WTC11 (cell line): ENCODE measurements at regions not wholly inside any gene's neighbourhood (a gene's known extent, or its start where the extent isn't known, plus 50 kb on each side); places are given as distances from the start of the nearest gene placed in this dataset.

Experiments used
- ATAC-seq: fragments of 200-7000 bp; cut with Tn5 transposase; 2 replicates; pipeline ENCODE4 v1.10.0; 2021; ENCODE audit warnings: mild to moderate bottlenecking, moderate library complexity
- CTCF ChIA-PET: fragments of 300-600 bp; sonication (Branson Sonifier 250); formaldehyde crosslinking; loops from one replicate; lab custom pipeline; 2021; ENCODE audit warnings: antibody characterized with exemption; lab: Charles Lee
- POLR2A ChIA-PET: fragments of 350-600 bp; sonication (Branson Sonifier 250); formaldehyde crosslinking; loops from one replicate; lab custom pipeline; 2021; ENCODE audit warnings: antibody characterized with exemption; lab: Charles Lee
- DNase-seq: peaks from one replicate; pipeline ENCODE4 v3.0.0; 2021; ENCODE audit warnings: low spot score
- H3K27ac Mint-ChIP-seq: 2 replicates; pipeline ENCODE4 v1.8.0; 2021; ENCODE audit warnings: mixed read lengths
- H3K27me3 Mint-ChIP-seq: 2 replicates; pipeline ENCODE4 v1.8.0; 2021; ENCODE audit warnings: low read depth, mild to moderate bottlenecking, moderate library complexity, mixed read lengths
- H3K36me3 Mint-ChIP-seq: 2 replicates; pipeline ENCODE4 v1.8.0; 2021; ENCODE audit warnings: mixed read lengths
- H3K4me1 Mint-ChIP-seq: 2 replicates; pipeline ENCODE4 v1.8.0; 2022; ENCODE audit warnings: mixed read lengths
- H3K4me3 Mint-ChIP-seq: 2 replicates; pipeline ENCODE4 v1.8.0; 2021; ENCODE audit warnings: mild to moderate bottlenecking, moderate library complexity, mixed read lengths
- H3K9me3 Mint-ChIP-seq: 2 replicates; pipeline ENCODE4 v1.8.0; 2021; ENCODE audit warnings: mixed read lengths
- ELF4 ChIP-seq: sonication (generic); formaldehyde crosslinking; IDR thresholded peaks from 2 replicates; pipeline ENCODE4 v1.8.1; 2022; ENCODE audit warnings: low read depth, mild to moderate bottlenecking, moderate library complexity, missing genetic modification reagents
- ETV6 ChIP-seq: sonication (generic); formaldehyde crosslinking; IDR thresholded peaks from 2 replicates; pipeline ENCODE4 v1.8.1; 2022; ENCODE audit warnings: mild to moderate bottlenecking, missing genetic modification reagents
- FOXK1 ChIP-seq: sonication (generic); formaldehyde crosslinking; IDR thresholded peaks from 2 replicates; pipeline ENCODE4 v1.8.0; 2022; ENCODE audit warnings: mild to moderate bottlenecking, moderate library complexity, missing genetic modification reagents
- NFATC4 ChIP-seq: fragments of 250-450 bp; sonication (Bioruptor Pico); IDR thresholded peaks from 2 replicates; pipeline ENCODE4 v1.9.0; 2021; ENCODE audit warnings: mild to moderate bottlenecking
- NR3C1 ChIP-seq: sonication (generic); formaldehyde crosslinking; conservative IDR thresholded peaks from 2 replicates; pipeline ENCODE4 v1.8.1; 2023; ENCODE audit warnings: low read depth, mild to moderate bottlenecking, missing genetic modification reagents
- OVOL2 ChIP-seq: fragments of 250-450 bp; sonication (Bioruptor Pico); IDR thresholded peaks from 2 replicates; pipeline ENCODE4 v1.9.0; 2021; ENCODE audit warnings: mild to moderate bottlenecking, borderline replicate concordance
- ZNF138 ChIP-seq: sonication (generic); formaldehyde crosslinking; conservative IDR thresholded peaks from 2 replicates; pipeline ENCODE4 v1.8.1; 2022; ENCODE audit warnings: mild to moderate bottlenecking, moderate library complexity, missing genetic modification reagents
- TF ChIP-seq, protein P1 (sequence below): fragments of 200-600 bp; IDR thresholded peaks from 2 replicates; pipeline ENCODE4 v1.8.0; 2022; ENCODE audit warnings: antibody characterized with exemption
- TF ChIP-seq, protein P2 (sequence below): sonication (generic); formaldehyde crosslinking; IDR thresholded peaks from 2 replicates; pipeline ENCODE4 v1.8.0; 2022; ENCODE audit warnings: mild to moderate bottlenecking, missing genetic modification reagents
- TF ChIP-seq, protein P3 (sequence below): sonication (generic); formaldehyde crosslinking; IDR thresholded peaks from 2 replicates; pipeline ENCODE4 v1.8.0; 2022; ENCODE audit warnings: mild to moderate bottlenecking, missing genetic modification reagents
- TF ChIP-seq, protein P4 (sequence below): fragments of 250-450 bp; sonication (Bioruptor Pico); IDR thresholded peaks from 2 replicates; pipeline ENCODE4 v1.9.0; 2021; ENCODE audit warnings: mild to moderate bottlenecking
- TF ChIP-seq, protein P5 (sequence below): sonication (generic); formaldehyde crosslinking; IDR thresholded peaks from 2 replicates; pipeline ENCODE4 v1.8.0; 2023; ENCODE audit warnings: missing genetic modification reagents
- TF ChIP-seq, protein P6 (sequence below): sonication (generic); formaldehyde crosslinking; IDR thresholded peaks from 2 replicates; pipeline ENCODE4 v1.8.1; 2023; ENCODE audit warnings: mild to moderate bottlenecking, missing genetic modification reagents, borderline replicate concordance
- TF ChIP-seq, protein P7 (sequence below): fragments of 250-450 bp; sonication (Bioruptor Pico); IDR thresholded peaks from 2 replicates; pipeline ENCODE4 v1.8.0; 2021; ENCODE audit warnings: mild to moderate bottlenecking
- TF ChIP-seq, protein P8 (sequence below): sonication (generic); formaldehyde crosslinking; IDR thresholded peaks from 2 replicates; pipeline ENCODE4 v1.8.1; 2022; ENCODE audit warnings: mild to moderate bottlenecking, missing genetic modification reagents, moderate library complexity, borderline replicate concordance

DNA sequence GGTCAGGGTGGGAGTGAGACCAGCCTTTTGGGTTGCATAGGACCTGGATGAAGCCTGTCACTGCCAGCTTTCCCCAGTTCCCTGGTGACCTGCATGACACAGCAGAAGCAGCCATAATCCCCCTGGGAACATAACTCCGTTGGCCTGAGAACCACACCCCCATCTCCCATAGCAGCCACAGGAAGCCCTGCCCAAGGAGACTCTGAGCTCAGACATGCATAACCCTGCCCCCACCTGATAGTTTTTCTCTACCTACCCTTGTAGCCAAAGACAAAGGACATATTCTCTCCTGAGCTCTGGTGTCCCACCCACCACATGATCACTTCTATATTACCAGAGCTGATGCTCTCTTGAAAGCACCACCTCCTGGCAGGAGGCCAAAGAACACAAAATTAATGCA, 413.5 kb upstream of the HTR2A start:
- no peak overlapping the region for H3K4me3 Mint-ChIP-seq
- peaks cover 5% of the 10 kb centered on the region; the same call in 1 of the 2 replicates for H3K4me1 Mint-ChIP-seq
- peaks cover 7% of the 10 kb centered on the region; the same call in 1 of the 2 replicates for H3K36me3 Mint-ChIP-seq
- H3K27ac Mint-ChIP-seq, result no peak overlapping the region
- no peak for DNase-seq
- peak; percentile 61; the same call in 1 of the 2 replicates for ATAC-seq
- POLR2A ChIA-PET, result no interaction called here
- TF ChIP-seq, protein P1, sequence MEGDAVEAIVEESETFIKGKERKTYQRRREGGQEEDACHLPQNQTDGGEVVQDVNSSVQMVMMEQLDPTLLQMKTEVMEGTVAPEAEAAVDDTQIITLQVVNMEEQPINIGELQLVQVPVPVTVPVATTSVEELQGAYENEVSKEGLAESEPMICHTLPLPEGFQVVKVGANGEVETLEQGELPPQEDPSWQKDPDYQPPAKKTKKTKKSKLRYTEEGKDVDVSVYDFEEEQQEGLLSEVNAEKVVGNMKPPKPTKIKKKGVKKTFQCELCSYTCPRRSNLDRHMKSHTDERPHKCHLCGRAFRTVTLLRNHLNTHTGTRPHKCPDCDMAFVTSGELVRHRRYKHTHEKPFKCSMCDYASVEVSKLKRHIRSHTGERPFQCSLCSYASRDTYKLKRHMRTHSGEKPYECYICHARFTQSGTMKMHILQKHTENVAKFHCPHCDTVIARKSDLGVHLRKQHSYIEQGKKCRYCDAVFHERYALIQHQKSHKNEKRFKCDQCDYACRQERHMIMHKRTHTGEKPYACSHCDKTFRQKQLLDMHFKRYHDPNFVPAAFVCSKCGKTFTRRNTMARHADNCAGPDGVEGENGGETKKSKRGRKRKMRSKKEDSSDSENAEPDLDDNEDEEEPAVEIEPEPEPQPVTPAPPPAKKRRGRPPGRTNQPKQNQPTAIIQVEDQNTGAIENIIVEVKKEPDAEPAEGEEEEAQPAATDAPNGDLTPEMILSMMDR, result no peak
- no peak for TF ChIP-seq NFATC4 (CRISPR knock-in tag)
- TF ChIP-seq, protein P2, sequence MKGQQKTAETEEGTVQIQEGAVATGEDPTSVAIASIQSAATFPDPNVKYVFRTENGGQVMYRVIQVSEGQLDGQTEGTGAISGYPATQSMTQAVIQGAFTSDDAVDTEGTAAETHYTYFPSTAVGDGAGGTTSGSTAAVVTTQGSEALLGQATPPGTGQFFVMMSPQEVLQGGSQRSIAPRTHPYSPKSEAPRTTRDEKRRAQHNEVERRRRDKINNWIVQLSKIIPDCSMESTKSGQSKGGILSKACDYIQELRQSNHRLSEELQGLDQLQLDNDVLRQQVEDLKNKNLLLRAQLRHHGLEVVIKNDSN (CRISPR knock-in tag), result no peak
- no peak for TF ChIP-seq ZNF138 (CRISPR knock-in tag)
- TF ChIP-seq, protein P3, sequence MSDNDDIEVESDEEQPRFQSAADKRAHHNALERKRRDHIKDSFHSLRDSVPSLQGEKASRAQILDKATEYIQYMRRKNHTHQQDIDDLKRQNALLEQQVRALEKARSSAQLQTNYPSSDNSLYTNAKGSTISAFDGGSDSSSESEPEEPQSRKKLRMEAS (CRISPR knock-in tag), result no peak
- TF ChIP-seq, protein P4, sequence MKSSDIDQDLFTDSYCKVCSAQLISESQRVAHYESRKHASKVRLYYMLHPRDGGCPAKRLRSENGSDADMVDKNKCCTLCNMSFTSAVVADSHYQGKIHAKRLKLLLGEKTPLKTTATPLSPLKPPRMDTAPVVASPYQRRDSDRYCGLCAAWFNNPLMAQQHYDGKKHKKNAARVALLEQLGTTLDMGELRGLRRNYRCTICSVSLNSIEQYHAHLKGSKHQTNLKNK (CRISPR knock-in tag), result no peak
- no peaks in the 10 kb centered on the region for H3K27me3 Mint-ChIP-seq
- peaks cover 26% of the 10 kb centered on the region for H3K9me3 Mint-ChIP-seq
- CTCF ChIA-PET, result no interaction called here

DNA sequence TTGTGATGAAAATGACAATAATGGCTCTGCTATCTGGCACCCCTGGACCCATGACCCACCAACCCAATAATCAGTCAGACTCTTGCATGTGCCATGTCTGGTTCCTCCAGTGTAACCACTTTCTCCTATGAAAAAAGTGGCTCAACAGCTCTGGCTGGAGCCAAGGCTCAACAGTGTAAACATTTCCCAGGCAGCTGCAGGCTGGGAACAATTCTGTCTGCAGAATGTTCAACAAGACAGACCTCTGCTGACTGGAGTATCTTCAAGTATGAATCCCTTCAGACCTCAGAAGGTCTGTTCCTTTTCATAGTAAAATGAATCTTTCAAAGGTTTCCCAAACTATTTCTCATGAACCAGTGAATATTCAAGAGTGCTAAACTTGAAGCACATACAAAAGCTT, 410.1 kb upstream of the HTR2A start:
- H3K4me3 Mint-ChIP-seq, result no peak overlapping the region
- peaks cover 20% of the 10 kb centered on the region for H3K9me3 Mint-ChIP-seq
- ChIA-PET POLR2A (no interaction called here), CTCF (no interaction called here)
- DNase-seq (no peak), ATAC-seq (no peak)
- TF ChIP-seq OVOL2 (CRISPR knock-in tag) (no peak), NR3C1 (CRISPR knock-in tag) (no peak)
- TF ChIP-seq, protein P5, sequence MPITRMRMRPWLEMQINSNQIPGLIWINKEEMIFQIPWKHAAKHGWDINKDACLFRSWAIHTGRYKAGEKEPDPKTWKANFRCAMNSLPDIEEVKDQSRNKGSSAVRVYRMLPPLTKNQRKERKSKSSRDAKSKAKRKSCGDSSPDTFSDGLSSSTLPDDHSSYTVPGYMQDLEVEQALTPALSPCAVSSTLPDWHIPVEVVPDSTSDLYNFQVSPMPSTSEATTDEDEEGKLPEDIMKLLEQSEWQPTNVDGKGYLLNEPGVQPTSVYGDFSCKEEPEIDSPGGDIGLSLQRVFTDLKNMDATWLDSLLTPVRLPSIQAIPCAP, result no peak
- TF ChIP-seq, protein P6, sequence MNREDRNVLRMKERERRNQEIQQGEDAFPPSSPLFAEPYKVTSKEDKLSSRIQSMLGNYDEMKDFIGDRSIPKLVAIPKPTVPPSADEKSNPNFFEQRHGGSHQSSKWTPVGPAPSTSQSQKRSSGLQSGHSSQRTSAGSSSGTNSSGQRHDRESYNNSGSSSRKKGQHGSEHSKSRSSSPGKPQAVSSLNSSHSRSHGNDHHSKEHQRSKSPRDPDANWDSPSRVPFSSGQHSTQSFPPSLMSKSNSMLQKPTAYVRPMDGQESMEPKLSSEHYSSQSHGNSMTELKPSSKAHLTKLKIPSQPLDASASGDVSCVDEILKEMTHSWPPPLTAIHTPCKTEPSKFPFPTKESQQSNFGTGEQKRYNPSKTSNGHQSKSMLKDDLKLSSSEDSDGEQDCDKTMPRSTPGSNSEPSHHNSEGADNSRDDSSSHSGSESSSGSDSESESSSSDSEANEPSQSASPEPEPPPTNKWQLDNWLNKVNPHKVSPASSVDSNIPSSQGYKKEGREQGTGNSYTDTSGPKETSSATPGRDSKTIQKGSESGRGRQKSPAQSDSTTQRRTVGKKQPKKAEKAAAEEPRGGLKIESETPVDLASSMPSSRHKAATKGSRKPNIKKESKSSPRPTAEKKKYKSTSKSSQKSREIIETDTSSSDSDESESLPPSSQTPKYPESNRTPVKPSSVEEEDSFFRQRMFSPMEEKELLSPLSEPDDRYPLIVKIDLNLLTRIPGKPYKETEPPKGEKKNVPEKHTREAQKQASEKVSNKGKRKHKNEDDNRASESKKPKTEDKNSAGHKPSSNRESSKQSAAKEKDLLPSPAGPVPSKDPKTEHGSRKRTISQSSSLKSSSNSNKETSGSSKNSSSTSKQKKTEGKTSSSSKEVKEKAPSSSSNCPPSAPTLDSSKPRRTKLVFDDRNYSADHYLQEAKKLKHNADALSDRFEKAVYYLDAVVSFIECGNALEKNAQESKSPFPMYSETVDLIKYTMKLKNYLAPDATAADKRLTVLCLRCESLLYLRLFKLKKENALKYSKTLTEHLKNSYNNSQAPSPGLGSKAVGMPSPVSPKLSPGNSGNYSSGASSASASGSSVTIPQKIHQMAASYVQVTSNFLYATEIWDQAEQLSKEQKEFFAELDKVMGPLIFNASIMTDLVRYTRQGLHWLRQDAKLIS, result no peak
- TF ChIP-seq, protein P7, sequence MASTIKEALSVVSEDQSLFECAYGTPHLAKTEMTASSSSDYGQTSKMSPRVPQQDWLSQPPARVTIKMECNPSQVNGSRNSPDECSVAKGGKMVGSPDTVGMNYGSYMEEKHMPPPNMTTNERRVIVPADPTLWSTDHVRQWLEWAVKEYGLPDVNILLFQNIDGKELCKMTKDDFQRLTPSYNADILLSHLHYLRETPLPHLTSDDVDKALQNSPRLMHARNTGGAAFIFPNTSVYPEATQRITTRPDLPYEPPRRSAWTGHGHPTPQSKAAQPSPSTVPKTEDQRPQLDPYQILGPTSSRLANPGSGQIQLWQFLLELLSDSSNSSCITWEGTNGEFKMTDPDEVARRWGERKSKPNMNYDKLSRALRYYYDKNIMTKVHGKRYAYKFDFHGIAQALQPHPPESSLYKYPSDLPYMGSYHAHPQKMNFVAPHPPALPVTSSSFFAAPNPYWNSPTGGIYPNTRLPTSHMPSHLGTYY, result no peak
- no peak overlapping the region for H3K27ac Mint-ChIP-seq
- no peaks in the 10 kb centered on the region for H3K27me3 Mint-ChIP-seq
- H3K36me3 Mint-ChIP-seq, result peaks cover 7% of the 10 kb centered on the region; the same call in 1 of the 2 replicates
- H3K4me1 Mint-ChIP-seq, result peaks cover 5% of the 10 kb centered on the region; the same call in 1 of the 2 replicates

DNA sequence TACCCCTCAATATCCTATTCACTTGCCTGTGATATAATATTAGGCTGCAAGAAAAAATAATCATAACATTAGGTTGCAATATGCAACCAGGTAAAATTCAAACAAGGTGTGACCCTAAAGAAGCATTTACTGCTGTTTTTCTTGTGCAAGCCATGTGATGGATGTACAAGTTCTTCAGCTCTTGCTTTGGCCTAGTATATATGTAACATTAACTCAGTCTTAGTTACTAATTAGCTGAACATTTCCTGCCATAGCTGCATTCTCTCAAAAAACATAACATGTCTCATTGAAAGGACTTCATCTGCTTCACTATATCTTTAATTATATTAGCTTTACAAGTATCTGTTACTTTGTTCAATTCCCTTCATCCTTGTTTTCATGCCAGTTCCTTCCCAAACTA, 406.8 kb upstream of the HTR2A start:
- CTCF ChIA-PET, result no interaction called here

More for the DNA sequence above, 406.8 kb upstream of the HTR2A start:
- no peaks in the 10 kb centered on the region for H3K27me3 Mint-ChIP-seq
- POLR2A ChIA-PET, result no interaction called here
- H3K36me3 Mint-ChIP-seq, result no peaks in the 10 kb centered on the region
- H3K4me3 Mint-ChIP-seq, result no peak overlapping the region
- no peaks in the 10 kb centered on the region for H3K4me1 Mint-ChIP-seq
- H3K27ac Mint-ChIP-seq, result no peak overlapping the region
- ATAC-seq, result no peak
- no peak for DNase-seq
- no peak for TF ChIP-seq ELF4 (CRISPR knock-in tag)
- no peak for TF ChIP-seq OVOL2 (CRISPR knock-in tag)
- no peak for TF ChIP-seq ETV6 (CRISPR knock-in tag)
- no peak for TF ChIP-seq FOXK1 (CRISPR knock-in tag)
- TF ChIP-seq, protein P8, sequence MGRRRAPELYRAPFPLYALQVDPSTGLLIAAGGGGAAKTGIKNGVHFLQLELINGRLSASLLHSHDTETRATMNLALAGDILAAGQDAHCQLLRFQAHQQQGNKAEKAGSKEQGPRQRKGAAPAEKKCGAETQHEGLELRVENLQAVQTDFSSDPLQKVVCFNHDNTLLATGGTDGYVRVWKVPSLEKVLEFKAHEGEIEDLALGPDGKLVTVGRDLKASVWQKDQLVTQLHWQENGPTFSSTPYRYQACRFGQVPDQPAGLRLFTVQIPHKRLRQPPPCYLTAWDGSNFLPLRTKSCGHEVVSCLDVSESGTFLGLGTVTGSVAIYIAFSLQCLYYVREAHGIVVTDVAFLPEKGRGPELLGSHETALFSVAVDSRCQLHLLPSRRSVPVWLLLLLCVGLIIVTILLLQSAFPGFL (CRISPR knock-in tag), result no peak
- no peaks in the 10 kb centered on the region; the same call in 1 of the 2 replicates for H3K9me3 Mint-ChIP-seq
